ENCODE measurements at regions not wholly inside any gene's neighbourhood (a gene's known extent, or its start where the extent isn't known, plus 50 kb on each side); places are given as distances from the start of the nearest gene placed in this dataset.

DNA sequence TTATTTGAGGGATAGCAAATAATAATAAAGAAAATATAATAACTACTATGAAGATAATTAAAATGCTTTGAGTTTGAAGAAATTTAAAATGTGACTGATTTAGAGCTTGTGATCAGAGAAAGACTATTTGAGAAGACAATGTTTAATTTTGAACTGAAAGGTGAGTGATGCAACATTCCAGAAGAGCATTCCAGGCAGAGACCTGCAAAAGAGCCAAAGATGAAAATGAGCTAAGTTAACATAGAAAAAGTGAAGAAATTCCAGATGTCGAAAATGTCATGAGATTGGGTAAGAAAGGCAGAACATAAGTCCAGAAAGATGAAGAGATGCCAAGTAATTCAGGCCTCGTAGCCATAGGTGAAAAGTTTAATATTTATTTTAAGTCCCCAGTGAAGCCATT, 215.8 kb downstream of the FSIP2 start:
- TF ChIP-seq MYC (IDR thresholded peaks at IDR 0.05; ENCODE audit: low read depth, low read length) = no peak
- no peak for TF ChIP-seq MYC (CRISPR knock-in tag; IDR thresholded peaks at IDR 0.05; ENCODE audit: borderline replicate concordance, low read depth)
- TF ChIP-seq, protein P1, sequence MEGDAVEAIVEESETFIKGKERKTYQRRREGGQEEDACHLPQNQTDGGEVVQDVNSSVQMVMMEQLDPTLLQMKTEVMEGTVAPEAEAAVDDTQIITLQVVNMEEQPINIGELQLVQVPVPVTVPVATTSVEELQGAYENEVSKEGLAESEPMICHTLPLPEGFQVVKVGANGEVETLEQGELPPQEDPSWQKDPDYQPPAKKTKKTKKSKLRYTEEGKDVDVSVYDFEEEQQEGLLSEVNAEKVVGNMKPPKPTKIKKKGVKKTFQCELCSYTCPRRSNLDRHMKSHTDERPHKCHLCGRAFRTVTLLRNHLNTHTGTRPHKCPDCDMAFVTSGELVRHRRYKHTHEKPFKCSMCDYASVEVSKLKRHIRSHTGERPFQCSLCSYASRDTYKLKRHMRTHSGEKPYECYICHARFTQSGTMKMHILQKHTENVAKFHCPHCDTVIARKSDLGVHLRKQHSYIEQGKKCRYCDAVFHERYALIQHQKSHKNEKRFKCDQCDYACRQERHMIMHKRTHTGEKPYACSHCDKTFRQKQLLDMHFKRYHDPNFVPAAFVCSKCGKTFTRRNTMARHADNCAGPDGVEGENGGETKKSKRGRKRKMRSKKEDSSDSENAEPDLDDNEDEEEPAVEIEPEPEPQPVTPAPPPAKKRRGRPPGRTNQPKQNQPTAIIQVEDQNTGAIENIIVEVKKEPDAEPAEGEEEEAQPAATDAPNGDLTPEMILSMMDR (IDR thresholded peaks at IDR 0.05 in 2 of 3, conservative IDR thresholded peaks at IDR 0.05 in 1 of 3; ENCODE audit: insufficient read depth in 2 of 3, low read depth in 1 of 3, low read length in 3 of 3) = no peak
- no peak for TF ChIP-seq NFE2 (IDR thresholded peaks at IDR 0.05; ENCODE audit: low read depth)
- TF ChIP-seq, protein P2, sequence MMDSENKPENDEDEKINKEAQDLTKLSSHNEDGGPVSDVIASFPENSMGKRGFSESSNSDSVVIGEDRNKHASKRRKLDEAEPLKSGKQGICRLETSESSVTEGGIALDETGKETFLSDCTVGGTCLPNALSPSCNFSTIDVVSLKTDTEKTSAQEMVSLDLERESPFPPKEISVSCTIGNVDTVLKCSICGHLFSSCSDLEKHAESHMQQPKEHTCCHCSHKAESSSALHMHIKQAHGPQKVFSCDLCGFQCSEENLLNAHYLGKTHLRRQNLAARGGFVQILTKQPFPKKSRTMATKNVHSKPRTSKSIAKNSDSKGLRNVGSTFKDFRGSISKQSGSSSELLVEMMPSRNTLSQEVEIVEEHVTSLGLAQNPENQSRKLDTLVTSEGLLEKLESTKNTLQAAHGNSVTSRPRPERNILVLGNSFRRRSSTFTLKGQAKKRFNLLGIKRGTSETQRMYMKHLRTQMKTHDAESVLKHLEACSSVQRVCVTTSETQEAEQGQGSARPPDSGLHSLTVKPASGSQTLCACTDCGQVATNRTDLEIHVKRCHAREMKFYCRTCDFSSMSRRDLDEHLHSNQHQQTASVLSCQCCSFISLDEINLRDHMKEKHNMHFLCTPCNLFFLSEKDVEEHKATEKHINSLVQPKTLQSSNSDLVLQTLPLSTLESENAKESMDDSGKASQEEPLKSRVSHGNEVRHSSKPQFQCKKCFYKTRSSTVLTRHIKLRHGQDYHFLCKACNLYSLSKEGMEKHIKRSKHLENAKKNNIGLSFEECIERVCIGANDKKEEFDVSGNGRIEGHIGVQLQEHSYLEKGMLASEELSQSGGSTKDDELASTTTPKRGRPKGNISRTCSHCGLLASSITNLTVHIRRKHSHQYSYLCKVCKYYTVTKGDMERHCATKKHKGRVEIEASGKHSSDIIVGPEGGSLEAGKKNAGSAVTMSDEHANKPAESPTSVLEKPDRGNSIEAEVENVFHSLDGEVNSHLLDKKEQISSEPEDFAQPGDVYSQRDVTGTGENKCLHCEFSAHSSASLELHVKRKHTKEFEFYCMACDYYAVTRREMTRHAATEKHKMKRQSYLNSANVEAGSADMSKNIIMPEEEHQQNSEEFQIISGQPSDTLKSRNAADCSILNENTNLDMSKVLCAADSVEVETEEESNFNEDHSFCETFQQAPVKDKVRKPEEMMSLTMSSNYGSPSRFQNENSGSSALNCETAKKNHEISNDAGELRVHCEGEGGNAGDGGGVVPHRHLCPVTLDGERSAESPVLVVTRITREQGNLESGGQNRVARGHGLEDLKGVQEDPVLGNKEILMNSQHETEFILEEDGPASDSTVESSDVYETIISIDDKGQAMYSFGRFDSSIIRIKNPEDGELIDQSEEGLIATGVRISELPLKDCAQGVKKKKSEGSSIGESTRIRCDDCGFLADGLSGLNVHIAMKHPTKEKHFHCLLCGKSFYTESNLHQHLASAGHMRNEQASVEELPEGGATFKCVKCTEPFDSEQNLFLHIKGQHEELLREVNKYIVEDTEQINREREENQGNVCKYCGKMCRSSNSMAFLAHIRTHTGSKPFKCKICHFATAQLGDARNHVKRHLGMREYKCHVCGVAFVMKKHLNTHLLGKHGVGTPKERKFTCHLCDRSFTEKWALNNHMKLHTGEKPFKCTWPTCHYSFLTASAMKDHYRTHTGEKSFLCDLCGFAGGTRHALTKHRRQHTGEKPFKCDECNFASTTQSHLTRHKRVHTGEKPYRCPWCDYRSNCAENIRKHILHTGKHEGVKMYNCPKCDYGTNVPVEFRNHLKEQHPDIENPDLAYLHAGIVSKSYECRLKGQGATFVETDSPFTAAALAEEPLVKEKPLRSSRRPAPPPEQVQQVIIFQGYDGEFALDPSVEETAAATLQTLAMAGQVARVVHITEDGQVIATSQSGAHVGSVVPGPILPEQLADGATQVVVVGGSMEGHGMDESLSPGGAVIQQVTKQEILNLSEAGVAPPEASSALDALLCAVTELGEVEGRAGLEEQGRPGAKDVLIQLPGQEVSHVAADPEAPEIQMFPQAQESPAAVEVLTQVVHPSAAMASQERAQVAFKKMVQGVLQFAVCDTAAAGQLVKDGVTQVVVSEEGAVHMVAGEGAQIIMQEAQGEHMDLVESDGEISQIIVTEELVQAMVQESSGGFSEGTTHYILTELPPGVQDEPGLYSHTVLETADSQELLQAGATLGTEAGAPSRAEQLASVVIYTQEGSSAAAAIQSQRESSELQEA (IDR thresholded peaks at IDR 0.05; ENCODE audit: low read depth) = no peak
- no peak for TF ChIP-seq SOX6 (IDR thresholded peaks at IDR 0.05)
- TF ChIP-seq, protein P3, sequence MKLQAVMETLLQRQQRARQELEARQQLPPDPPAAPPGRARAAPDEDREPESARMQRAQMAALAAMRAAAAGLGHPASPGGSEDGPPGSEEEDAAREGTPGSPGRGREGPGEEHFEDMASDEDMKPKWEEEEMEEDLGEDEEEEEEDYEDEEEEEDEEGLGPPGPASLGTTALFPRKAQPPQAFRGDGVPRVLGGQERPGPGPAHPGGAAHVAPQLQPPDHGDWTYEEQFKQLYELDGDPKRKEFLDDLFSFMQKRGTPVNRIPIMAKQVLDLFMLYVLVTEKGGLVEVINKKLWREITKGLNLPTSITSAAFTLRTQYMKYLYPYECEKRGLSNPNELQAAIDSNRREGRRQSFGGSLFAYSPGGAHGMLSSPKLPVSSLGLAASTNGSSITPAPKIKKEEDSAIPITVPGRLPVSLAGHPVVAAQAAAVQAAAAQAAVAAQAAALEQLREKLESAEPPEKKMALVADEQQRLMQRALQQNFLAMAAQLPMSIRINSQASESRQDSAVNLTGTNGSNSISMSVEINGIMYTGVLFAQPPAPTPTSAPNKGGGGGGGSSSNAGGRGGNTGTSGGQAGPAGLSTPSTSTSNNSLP (IDR thresholded peaks at IDR 0.05; ENCODE audit: borderline replicate concordance, low read depth, low read length) = no peak
- no peak for TF ChIP-seq GATAD2B (IDR thresholded peaks at IDR 0.05; ENCODE audit: borderline replicate concordance)
